Progenitor cell of endocrine pancreas (in vitro differentiated cells): ENCODE measurements at regions not wholly inside any gene's neighbourhood (a gene's known extent, or its start where the extent isn't known, plus 50 kb on each side); places are given as distances from the start of the nearest gene placed in this dataset.

Experiments used
- DNase-seq: peaks from one replicate; pipeline ENCODE4 v3.0.0; 2021; ENCODE audit warnings: low spot score; ENCODE audit not compliant: unreplicated experiment
- H3K27ac Mint-ChIP-seq: 2 replicates; pipeline ENCODE4 v1.8.0; 2021; ENCODE audit warnings: mild to moderate bottlenecking, moderate library complexity, mixed read lengths
- H3K27me3 Mint-ChIP-seq: 2 replicates; pipeline ENCODE4 v1.8.0; 2021; ENCODE audit warnings: mixed read lengths
- H3K36me3 Mint-ChIP-seq: 2 replicates; pipeline ENCODE4 v1.8.0; 2022; ENCODE audit warnings: mixed read lengths; ENCODE audit not compliant: insufficient read depth
- H3K4me1 Mint-ChIP-seq: 2 replicates; pipeline ENCODE4 v1.8.0; 2021; ENCODE audit warnings: low read depth, mixed read lengths
- H3K4me3 Mint-ChIP-seq: 2 replicates; pipeline ENCODE4 v1.8.0; 2021; ENCODE audit warnings: low read depth, mild to moderate bottlenecking, moderate library complexity, mixed read lengths
- H3K9me3 Mint-ChIP-seq: 2 replicates; pipeline ENCODE4 v1.8.0; 2021; ENCODE audit warnings: low read depth, mixed read lengths
- TF ChIP-seq, protein P1 (sequence below): fragments of 200-600 bp; sonication (generic); IDR thresholded peaks from one replicate; pipeline ENCODE4 v1.5.0; 2021; ENCODE audit warnings: antibody characterized with exemption, mild to moderate bottlenecking; ENCODE audit not compliant: unreplicated experiment

DNA sequence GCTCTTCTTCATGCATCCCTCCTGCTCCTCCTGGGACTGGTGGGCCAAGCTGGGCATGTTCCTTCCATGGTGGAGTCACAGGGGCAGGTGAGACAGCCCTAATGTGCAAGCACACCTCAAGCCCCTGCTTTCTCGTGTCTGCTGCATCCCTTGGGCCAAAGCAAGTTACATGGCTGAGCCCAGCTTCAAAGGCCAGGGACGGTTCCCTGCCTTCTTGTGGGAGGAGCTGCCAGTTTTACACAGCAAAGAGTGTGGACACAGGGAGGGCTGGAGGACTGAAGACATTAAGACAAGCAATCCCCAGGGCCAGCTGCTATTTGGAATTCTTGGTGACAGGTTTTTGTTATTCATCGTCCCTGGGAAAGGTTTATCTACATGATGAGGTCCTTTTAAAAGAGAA is 175.2 kb upstream of the CACNA1E start:
- no peak overlapping the region for H3K27ac Mint-ChIP-seq
- DNase-seq: no peak
- no peaks in the 10 kb centered on the region for H3K36me3 Mint-ChIP-seq
- no peak overlapping the region for H3K4me3 Mint-ChIP-seq
- H3K4me1 Mint-ChIP-seq: no peaks in the 10 kb centered on the region
- H3K9me3 Mint-ChIP-seq: no peaks in the 10 kb centered on the region
- TF ChIP-seq, protein P1, sequence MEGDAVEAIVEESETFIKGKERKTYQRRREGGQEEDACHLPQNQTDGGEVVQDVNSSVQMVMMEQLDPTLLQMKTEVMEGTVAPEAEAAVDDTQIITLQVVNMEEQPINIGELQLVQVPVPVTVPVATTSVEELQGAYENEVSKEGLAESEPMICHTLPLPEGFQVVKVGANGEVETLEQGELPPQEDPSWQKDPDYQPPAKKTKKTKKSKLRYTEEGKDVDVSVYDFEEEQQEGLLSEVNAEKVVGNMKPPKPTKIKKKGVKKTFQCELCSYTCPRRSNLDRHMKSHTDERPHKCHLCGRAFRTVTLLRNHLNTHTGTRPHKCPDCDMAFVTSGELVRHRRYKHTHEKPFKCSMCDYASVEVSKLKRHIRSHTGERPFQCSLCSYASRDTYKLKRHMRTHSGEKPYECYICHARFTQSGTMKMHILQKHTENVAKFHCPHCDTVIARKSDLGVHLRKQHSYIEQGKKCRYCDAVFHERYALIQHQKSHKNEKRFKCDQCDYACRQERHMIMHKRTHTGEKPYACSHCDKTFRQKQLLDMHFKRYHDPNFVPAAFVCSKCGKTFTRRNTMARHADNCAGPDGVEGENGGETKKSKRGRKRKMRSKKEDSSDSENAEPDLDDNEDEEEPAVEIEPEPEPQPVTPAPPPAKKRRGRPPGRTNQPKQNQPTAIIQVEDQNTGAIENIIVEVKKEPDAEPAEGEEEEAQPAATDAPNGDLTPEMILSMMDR: no peak
- peaks cover 47% of the 10 kb centered on the region for H3K27me3 Mint-ChIP-seq

DNA sequence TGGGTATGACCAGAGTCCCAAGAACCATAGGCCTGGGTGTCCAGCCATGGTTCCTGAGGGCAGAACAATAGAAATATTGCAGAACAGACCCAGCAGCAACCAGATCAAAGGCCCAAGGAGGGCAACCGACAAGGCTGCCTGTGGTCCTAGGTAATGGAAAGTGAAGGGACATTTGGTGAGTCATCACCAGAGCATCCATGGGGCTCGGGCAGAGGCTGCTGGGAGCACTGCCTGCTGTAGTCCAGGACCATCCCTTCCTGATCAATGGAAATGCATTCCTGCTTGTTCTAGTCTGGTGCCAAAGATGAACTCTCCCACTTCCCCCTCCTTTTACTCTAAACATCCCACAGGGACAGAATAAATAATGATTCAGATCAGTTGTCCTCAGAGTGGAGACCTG is 172.8 kb upstream of the CACNA1E start:
- no peaks in the 10 kb centered on the region for H3K4me1 Mint-ChIP-seq
- H3K27ac Mint-ChIP-seq: no peak overlapping the region
- no peak for DNase-seq
- H3K36me3 Mint-ChIP-seq: no peaks in the 10 kb centered on the region
- H3K9me3 Mint-ChIP-seq: no peaks in the 10 kb centered on the region
- TF ChIP-seq, protein P1: no peak
- peaks cover 60% of the 10 kb centered on the region for H3K27me3 Mint-ChIP-seq
- H3K4me3 Mint-ChIP-seq: no peak overlapping the region

DNA sequence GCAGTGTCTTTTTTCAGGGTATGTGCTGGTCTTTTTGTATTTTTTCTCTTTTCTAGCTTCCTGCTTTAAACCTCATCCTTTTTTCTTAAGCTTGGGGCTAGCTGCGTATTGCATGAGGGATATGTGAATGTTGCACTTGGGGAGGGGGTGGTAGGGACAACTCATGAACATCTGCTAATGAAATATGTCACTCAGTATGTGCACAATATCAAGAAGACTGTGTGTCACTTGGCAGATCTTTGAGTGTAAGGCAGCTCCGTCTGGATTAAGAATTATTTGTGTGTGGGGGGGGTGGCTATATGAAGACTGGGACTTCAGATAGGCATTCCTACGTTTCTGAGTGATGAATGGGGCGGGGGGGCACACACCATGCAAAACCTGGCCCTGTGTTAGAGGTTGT is 170.4 kb upstream of the CACNA1E start:
- no peak for DNase-seq
- Mint-ChIP-seq H3K9me3 (no peaks in the 10 kb centered on the region), H3K27ac (no peak overlapping the region), H3K4me1 (peaks cover 4% of the 10 kb centered on the region), H3K4me3 (no peak overlapping the region), H3K36me3 (no peaks in the 10 kb centered on the region), H3K27me3 (peaks cover 77% of the 10 kb centered on the region)
- TF ChIP-seq, protein P1: no peak

DNA sequence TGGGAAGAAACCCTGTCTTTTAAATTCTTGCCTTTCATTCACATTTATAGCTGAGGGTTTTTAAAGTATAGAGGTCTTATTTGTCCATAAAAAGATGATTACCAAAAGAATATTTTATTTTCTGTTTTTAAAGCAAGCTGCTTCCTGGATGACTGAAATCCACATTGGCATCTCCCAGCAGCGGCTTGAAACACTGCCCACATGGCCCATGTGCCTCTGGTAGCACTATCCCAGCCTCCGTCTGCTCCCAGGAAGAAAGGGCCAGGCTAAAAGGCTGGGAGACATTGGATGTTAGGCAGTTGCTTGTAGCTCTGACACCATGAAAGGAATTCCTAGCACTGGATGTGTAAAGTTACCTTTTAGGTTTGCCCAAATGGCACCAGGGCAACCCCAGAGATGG is 169.9 kb upstream of the CACNA1E start:
- TF ChIP-seq, protein P1: no peak
- Mint-ChIP-seq H3K4me1 (peaks cover 7% of the 10 kb centered on the region), H3K36me3 (no peaks in the 10 kb centered on the region), H3K27ac (no peak overlapping the region), H3K9me3 (no peaks in the 10 kb centered on the region), H3K27me3 (peaks cover 79% of the 10 kb centered on the region), H3K4me3 (no peak overlapping the region)
- DNase-seq: no peak

DNA sequence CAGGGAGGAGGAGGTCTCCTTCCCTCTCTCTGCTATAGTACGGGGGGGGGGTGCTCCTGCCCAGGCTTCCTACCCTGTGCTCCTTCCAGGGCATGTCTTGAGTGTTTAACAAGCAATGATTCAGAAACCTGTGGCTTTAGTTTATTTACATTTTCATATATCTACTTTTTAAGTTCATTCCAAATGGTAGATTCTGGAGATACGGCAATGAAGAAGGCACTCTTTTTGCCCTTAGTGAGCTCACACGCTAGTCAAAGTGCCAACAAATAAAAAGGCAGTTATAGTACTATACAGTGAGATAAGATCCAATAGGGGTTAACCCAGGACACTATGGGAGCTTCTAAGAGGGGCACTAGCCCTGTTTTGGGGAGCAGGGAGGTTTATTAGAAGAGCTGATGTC is 169.3 kb upstream of the CACNA1E start:
- H3K4me3 Mint-ChIP-seq: no peak overlapping the region
- H3K27me3 Mint-ChIP-seq: peaks cover 79% of the 10 kb centered on the region
- no peaks in the 10 kb centered on the region for H3K9me3 Mint-ChIP-seq
- H3K4me1 Mint-ChIP-seq: peaks cover 13% of the 10 kb centered on the region
- no peaks in the 10 kb centered on the region for H3K36me3 Mint-ChIP-seq
- H3K27ac Mint-ChIP-seq: no peak overlapping the region
- TF ChIP-seq, protein P1: no peak
- no peak for DNase-seq

DNA sequence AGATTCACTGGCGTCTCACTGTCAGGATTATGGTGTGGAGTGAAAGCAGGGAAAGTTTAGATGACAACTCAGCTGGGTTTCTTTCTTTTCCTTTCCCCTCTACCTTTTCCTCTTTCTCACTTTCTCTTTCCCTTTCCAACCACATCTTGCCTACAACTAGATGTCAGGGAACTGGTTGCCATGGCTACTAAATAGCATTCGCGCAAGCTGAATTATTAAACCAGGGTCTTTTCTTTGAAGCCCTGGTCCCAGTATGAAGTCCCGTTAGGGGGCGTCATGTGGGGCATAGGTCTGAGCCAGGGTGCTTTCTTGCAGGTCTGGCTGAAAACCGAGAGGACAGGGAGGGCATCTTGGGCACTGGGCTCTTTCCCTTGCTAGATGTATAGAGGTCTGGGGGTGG is 168.4 kb upstream of the CACNA1E start:
- DNase-seq: no peak
- no peak overlapping the region for H3K27ac Mint-ChIP-seq
- H3K27me3 Mint-ChIP-seq: peaks cover 86% of the 10 kb centered on the region
- TF ChIP-seq, protein P1: no peak
- no peaks in the 10 kb centered on the region for H3K36me3 Mint-ChIP-seq
- H3K4me1 Mint-ChIP-seq: peaks cover 13% of the 10 kb centered on the region
- H3K4me3 Mint-ChIP-seq: no peak overlapping the region
- H3K9me3 Mint-ChIP-seq: no peaks in the 10 kb centered on the region
